HCT116 (cell line): ENCODE measurements at regions not wholly inside any gene's neighbourhood (a gene's known extent, or its start where the extent isn't known, plus 50 kb on each side); places are given as distances from the start of the nearest gene placed in this dataset.

Source experiments
- ATF3 ChIP-seq: IDR thresholded peaks from 2 replicates; pipeline ENCODE4 v1.6.1; 2012
- CTCF ChIP-seq, 3 experiments: fragments of 200-600 bp in 1 of 3; sonication (generic) in 1 of 3; IDR thresholded peaks in 2 of 3; conservative IDR thresholded peaks in 1 of 3; 2 replicates each; pipeline ENCODE4 v1.5.1; 2012 to 2017; ENCODE audit warnings: low read depth in 2 of 3, low read length in 2 of 3, antibody characterized with exemption in 1 of 3, borderline replicate concordance in 1 of 3, control low read depth in 1 of 3, mild to moderate bottlenecking in 1 of 3, mixed read lengths in 1 of 3, mixed run types in 1 of 3, moderate library complexity in 1 of 3; ENCODE audit not compliant: insufficient read depth in 1 of 3
- ELF1 ChIP-seq: IDR thresholded peaks from 2 replicates; pipeline ENCODE4 v1.6.1; 2012; ENCODE audit warnings: low read depth, borderline replicate concordance
- EZH2 ChIP-seq: fragments of 200-600 bp; sonication (generic); IDR thresholded peaks from 2 replicates; pipeline ENCODE4 v1.6.1; 2017; ENCODE audit warnings: antibody characterized with exemption, mixed run types
- POLR2A ChIP-seq: IDR thresholded peaks from 2 replicates; pipeline ENCODE4 v1.7.0; 2011; ENCODE audit warnings: borderline replicate concordance; ENCODE audit not compliant: insufficient read depth, insufficient read length; ENCODE audit errors: extremely low read depth
- POLR2AphosphoS5 ChIP-seq: IDR thresholded peaks from 2 replicates; pipeline ENCODE4 v1.6.1; 2011; ENCODE audit warnings: mild to moderate bottlenecking, low read depth, low read length, moderate library complexity
- YY1 ChIP-seq: IDR thresholded peaks from 2 replicates; pipeline ENCODE4 v1.6.1; 2011; ENCODE audit warnings: low read length, low read depth, moderate library complexity, mild to moderate bottlenecking; ENCODE audit not compliant: insufficient replicate concordance; ENCODE audit errors: extremely low read depth
- ZBTB33 ChIP-seq: IDR thresholded peaks from 2 replicates; pipeline ENCODE4 v1.6.1; 2011; ENCODE audit warnings: mild to moderate bottlenecking, low read length, moderate library complexity; ENCODE audit not compliant: insufficient replicate concordance; ENCODE audit errors: extremely low read depth
- TF ChIP-seq, protein P1 (sequence below): IDR thresholded peaks from 2 replicates; pipeline ENCODE4 v1.6.1; 2012

DNA sequence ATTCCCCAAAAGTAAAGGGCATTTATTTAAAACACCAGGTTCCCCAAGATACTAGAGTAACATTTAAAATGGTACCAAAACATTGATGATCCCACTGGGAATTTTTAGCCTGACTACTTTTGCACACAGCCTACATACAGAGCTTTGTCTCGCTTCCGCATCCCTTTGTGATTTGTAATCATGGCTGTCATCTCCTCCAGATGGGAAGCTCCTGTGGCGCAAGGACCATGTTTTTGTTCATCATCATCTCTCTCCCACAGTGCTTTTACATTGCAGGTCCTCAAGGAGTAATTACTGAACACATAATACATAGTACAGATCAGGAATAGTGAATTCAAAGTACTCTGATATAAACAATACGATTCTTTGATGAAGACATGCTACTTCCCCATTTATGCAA is 231.2 kb upstream of the MTNR1B start:
- TF ChIP-seq ELF1 = no peak
- TF ChIP-seq CTCF (IDR thresholded peaks at IDR 0.05 in 2 of 3, conservative IDR thresholded peaks at IDR 0.05 in 1 of 3; ENCODE audit: borderline replicate concordance in 1 of 3, insufficient read depth in 1 of 3, low read depth in 2 of 3, low read length in 2 of 3) = no peak
- TF ChIP-seq POLR2AphosphoS5 = no peak
- no peak for TF ChIP-seq POLR2A
- no peak for TF ChIP-seq ZBTB33
- no peak for TF ChIP-seq EZH2
- no peak for TF ChIP-seq YY1
- TF ChIP-seq, protein P1, sequence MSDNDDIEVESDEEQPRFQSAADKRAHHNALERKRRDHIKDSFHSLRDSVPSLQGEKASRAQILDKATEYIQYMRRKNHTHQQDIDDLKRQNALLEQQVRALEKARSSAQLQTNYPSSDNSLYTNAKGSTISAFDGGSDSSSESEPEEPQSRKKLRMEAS = no peak
- TF ChIP-seq ATF3 = no peak
